GM10248 (cell line): ENCODE measurements at regions not wholly inside any gene's neighbourhood (a gene's known extent, or its start where the extent isn't known, plus 50 kb on each side); places are given as distances from the start of the nearest gene placed in this dataset.

Experiments
- CTCF ChIA-PET: fragments of 300-600 bp; sonication (Branson Sonifier 250); formaldehyde crosslinking; extraction: SDS; loops from one replicate; lab custom pipeline; 2021; ENCODE audit warnings: antibody characterized with exemption; lab: Yijun Ruan, JAX
- POLR2A ChIA-PET: fragments of 350-650 bp; sonication (Branson Sonifier 250); formaldehyde crosslinking; extraction: SDS; loops from one replicate; lab custom pipeline; 2020; ENCODE audit warnings: antibody characterized with exemption; lab: Yijun Ruan, JAX
- DNase-seq: peaks from one replicate; pipeline ENCODE4 v3.0.0; 2012; ENCODE audit errors: extremely low spot score
- TF ChIP-seq, protein P1 (sequence below): IDR thresholded peaks from 2 replicates; pipeline ENCODE4 v1.5.1; 2012; ENCODE audit warnings: mild to moderate bottlenecking, low read depth; ENCODE audit errors: extremely low read depth, missing control alignments, control extremely low read depth

GRCh38 chr15:35627696-35628095 lies 81.7 kb upstream of the DPH6 start:
- DNase-seq, result no peak
- ChIA-PET CTCF (interaction anchor here (1.4 to 1.7 kb wide), 2 partner anchors 9 to 124 kb away, joined by 3 to 5 read pairs; no protein-coding TSS in a partner anchor), POLR2A (no interaction called here)
- TF ChIP-seq, protein P1, sequence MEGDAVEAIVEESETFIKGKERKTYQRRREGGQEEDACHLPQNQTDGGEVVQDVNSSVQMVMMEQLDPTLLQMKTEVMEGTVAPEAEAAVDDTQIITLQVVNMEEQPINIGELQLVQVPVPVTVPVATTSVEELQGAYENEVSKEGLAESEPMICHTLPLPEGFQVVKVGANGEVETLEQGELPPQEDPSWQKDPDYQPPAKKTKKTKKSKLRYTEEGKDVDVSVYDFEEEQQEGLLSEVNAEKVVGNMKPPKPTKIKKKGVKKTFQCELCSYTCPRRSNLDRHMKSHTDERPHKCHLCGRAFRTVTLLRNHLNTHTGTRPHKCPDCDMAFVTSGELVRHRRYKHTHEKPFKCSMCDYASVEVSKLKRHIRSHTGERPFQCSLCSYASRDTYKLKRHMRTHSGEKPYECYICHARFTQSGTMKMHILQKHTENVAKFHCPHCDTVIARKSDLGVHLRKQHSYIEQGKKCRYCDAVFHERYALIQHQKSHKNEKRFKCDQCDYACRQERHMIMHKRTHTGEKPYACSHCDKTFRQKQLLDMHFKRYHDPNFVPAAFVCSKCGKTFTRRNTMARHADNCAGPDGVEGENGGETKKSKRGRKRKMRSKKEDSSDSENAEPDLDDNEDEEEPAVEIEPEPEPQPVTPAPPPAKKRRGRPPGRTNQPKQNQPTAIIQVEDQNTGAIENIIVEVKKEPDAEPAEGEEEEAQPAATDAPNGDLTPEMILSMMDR, result no peak

- DNase-seq, result no peak
- TF ChIP-seq, protein P1, result no peak
- POLR2A ChIA-PET, result no interaction called here
- CTCF ChIA-PET, result no interaction called here
Measured at GRCh38 chr15:35629766-35630165, 83.8 kb upstream of the DPH6 start.

GRCh38 chr15:35630532-35630931 lies 84.6 kb upstream of the DPH6 start:
- POLR2A ChIA-PET, result no interaction called here
- TF ChIP-seq, protein P1, result no peak
- DNase-seq, result no peak
- CTCF ChIA-PET, result no interaction called here

- ChIA-PET POLR2A (no interaction called here), CTCF (no interaction called here)
- no peak for DNase-seq
- TF ChIP-seq, protein P1, result no peak
Measured at GRCh38 chr15:35630985-35631384, 85.0 kb upstream of the DPH6 start.

DNA sequence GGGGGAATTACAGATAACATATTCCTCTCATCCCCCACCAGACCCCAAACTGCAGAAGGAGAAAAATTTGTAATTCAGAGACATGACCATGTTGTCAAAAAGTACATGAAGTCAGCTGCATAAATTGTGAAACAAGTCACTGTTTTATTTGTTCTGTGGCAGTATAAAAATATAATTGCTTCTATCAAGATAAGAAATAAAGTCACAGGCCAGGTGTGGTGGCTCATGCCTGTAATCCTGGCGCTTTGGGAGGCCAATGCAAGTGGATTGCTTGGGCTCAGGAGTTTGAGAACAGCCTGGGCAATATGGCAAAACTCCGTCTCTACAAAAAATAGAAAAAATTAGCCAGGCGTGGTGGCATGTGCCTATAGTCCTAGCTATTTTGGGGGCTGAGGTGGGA lies 87.7 kb upstream of the DPH6 start:
- DNase-seq, result no peak
- TF ChIP-seq, protein P1, result no peak
- ChIA-PET POLR2A (no interaction called here), CTCF (interaction anchor here (1.1 to 1.7 kb wide), 3 partner anchors 8 to 15 kb away, joined by 3 to 5 read pairs (median 3); no protein-coding TSS in a partner anchor)

DNA sequence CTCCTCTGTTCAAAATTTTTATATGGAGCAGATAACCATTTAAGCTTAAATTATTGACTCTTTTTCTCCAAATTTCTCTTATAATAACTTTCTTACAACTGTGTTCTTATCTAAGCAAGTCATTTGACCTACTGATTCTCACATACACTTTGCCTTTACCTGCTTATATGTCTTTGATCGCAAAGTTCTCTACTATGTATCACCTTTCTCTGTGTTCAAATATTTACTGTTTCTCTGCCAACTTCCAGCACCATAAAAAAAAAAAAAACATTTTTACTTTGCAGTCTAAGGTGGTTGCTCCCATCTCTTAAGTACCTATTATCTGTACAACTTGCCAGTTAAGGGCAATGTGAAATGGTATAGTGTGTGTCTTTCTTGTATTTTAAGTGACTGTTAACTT lies 100.8 kb upstream of the DPH6 start:
- CTCF ChIA-PET, result interaction anchor here (2.5 kb wide), 1 partner anchor 28 kb away, joined by 6 read pairs; no protein-coding TSS in a partner anchor
- TF ChIP-seq, protein P1, result no peak
- DNase-seq, result no peak
- POLR2A ChIA-PET, result no interaction called here

GRCh38 chr15:35647303-35647702 lies 101.3 kb upstream of the DPH6 start:
- POLR2A ChIA-PET, result no interaction called here
- CTCF ChIA-PET, result interaction anchor here (2.5 kb wide), 1 partner anchor 29 kb away, joined by 6 read pairs; no protein-coding TSS in a partner anchor

More at GRCh38 chr15:35647303-35647702, 101.3 kb upstream of the DPH6 start:
- no peak for DNase-seq
- TF ChIP-seq, protein P1, result no peak
